ENCODE measurements at regions not wholly inside any gene's neighbourhood (a gene's known extent, or its start where the extent isn't known, plus 50 kb on each side); places are given as distances from the start of the nearest gene placed in this dataset.

DNA sequence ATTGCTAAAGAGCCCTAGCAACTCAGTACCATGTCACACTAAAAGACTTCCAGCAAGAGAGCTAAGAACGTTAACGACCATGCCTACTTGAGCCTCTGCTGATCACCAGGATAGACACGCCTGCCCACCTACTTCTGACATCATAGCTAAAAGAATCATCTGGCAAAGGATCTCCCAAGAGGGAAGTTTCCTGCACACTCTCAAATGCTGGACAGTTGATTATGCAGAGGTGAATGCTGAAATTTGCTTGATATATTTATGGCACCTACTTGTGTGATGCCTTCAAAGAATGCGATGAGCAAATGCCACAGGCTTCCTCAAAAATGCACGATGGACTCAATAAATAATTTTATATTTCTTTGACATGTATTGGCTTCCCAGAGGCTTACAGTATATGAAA, 113.6 kb downstream of the GALC start:
- H3K9ac ChIP-seq (ENCODE audit: insufficient read depth, low read depth, low read length): no peak overlapping the region
- no peak for ATAC-seq
- no peak for FAIRE-seq
- in situ Hi-C loops (cut with HindIII; ENCODE audit: extremely low pct_ligation_motif_present, low pct_unique_long_range_greater_than_20kb) (no loop called here), intact Hi-C loops (cut with micrococcal nuclease; ENCODE audit: unreplicated experiment) (no loop called here)
- H3K36me3 ChIP-seq (replicated peaks in 1 of 2; ENCODE audit: control insufficient read depth in 1 of 2, insufficient read depth in 2 of 2, low read length in 2 of 2): no peaks in the 10 kb centered on the region
- H3K4me3 ChIP-seq (replicated peaks in 1 of 3; ENCODE audit: insufficient read depth in 1 of 3, low read depth in 2 of 3, low read length in 3 of 3): no peak overlapping the region
- 0% methylated on average over 5 of the region's 5 CpGs for WGBS (ENCODE audit: low lambda C conversion rate)
- no peaks in the 10 kb centered on the region for H3K9me3 ChIP-seq (ENCODE audit: low read length)
- H2AFZ ChIP-seq (ENCODE audit: low read length): no peak overlapping the region
- no TSS peak for BruUV-seq (replicated peaks)
- no peak overlapping the region for H3K27ac ChIP-seq (ENCODE audit: extremely low read length, insufficient read depth, low read length)
- ChIA-PET POLR2A (no interaction called here), CTCF (ENCODE audit: low intra/inter-chr PET ratio, low total read pairs) (no interaction called here)
- no peaks in the 10 kb centered on the region for H3K4me1 ChIP-seq (ENCODE audit: insufficient read depth, low read length)
- no peaks in the 10 kb centered on the region for H3K79me2 ChIP-seq (ENCODE audit: insufficient read depth, low read length)
- no peaks in the 10 kb centered on the region for H4K20me1 ChIP-seq (ENCODE audit: insufficient read depth, low read length)
- DNase-seq (ENCODE audit: low spot score): no peak
- H3K27me3 ChIP-seq (ENCODE audit: control insufficient read depth in 1 of 2, insufficient read depth in 2 of 2, low read length in 2 of 2): no peaks in the 10 kb centered on the region
- no peak overlapping the region for H3K4me2 ChIP-seq (ENCODE audit: low read depth, low read length)
- TF ChIP-seq, protein P1, sequence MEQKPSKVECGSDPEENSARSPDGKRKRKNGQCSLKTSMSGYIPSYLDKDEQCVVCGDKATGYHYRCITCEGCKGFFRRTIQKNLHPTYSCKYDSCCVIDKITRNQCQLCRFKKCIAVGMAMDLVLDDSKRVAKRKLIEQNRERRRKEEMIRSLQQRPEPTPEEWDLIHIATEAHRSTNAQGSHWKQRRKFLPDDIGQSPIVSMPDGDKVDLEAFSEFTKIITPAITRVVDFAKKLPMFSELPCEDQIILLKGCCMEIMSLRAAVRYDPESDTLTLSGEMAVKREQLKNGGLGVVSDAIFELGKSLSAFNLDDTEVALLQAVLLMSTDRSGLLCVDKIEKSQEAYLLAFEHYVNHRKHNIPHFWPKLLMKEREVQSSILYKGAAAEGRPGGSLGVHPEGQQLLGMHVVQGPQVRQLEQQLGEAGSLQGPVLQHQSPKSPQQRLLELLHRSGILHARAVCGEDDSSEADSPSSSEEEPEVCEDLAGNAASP (CRISPR knock-in tag; IDR thresholded peaks at IDR 0.05; ENCODE audit: borderline replicate concordance): no peak
- no peak for TF ChIP-seq PAXIP1 (CRISPR knock-in tag; conservative IDR thresholded peaks at IDR 0.05)
- TF ChIP-seq, protein P2, sequence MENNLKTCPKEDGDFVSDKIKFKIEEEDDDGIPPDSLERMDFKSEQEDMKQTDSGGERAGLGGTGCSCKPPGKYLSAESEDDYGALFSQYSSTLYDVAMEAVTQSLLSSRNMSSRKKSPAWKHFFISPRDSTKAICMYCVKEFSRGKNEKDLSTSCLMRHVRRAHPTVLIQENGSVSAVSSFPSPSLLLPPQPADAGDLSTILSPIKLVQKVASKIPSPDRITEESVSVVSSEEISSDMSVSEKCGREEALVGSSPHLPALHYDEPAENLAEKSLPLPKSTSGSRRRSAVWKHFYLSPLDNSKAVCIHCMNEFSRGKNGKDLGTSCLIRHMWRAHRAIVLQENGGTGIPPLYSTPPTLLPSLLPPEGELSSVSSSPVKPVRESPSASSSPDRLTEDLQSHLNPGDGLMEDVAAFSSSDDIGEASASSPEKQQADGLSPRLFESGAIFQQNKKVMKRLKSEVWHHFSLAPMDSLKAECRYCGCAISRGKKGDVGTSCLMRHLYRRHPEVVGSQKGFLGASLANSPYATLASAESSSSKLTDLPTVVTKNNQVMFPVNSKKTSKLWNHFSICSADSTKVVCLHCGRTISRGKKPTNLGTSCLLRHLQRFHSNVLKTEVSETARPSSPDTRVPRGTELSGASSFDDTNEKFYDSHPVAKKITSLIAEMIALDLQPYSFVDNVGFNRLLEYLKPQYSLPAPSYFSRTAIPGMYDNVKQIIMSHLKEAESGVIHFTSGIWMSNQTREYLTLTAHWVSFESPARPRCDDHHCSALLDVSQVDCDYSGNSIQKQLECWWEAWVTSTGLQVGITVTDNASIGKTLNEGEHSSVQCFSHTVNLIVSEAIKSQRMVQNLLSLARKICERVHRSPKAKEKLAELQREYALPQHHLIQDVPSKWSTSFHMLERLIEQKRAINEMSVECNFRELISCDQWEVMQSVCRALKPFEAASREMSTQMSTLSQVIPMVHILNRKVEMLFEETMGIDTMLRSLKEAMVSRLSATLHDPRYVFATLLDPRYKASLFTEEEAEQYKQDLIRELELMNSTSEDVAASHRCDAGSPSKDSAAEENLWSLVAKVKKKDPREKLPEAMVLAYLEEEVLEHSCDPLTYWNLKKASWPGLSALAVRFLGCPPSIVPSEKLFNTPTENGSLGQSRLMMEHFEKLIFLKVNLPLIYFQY (CRISPR knock-in tag; IDR thresholded peaks at IDR 0.05; ENCODE audit: borderline replicate concordance): no peak
- TF ChIP-seq FOXO1 (CRISPR knock-in tag; IDR thresholded peaks at IDR 0.05): no peak
- TF ChIP-seq POLR2AphosphoS5 (IDR thresholded peaks at IDR 0.05; ENCODE audit: low read depth, low read length): no peak
- TF ChIP-seq ZNF160 (CRISPR knock-in tag; IDR thresholded peaks at IDR 0.05): no peak
- no peak for TF ChIP-seq DNMT1 (CRISPR knock-in tag; IDR thresholded peaks at IDR 0.05)
- TF ChIP-seq RORA (CRISPR knock-in tag; IDR thresholded peaks at IDR 0.05): no peak
- TF ChIP-seq SP1 (IDR thresholded peaks at IDR 0.05): no peak
- no peak for TF ChIP-seq SP1 (CRISPR knock-in tag; IDR thresholded peaks at IDR 0.05)
- TF ChIP-seq CBX1 (IDR thresholded peaks at IDR 0.05; ENCODE audit: low read depth): no peak
- no peak for TF ChIP-seq ZNF513 (CRISPR knock-in tag; conservative IDR thresholded peaks at IDR 0.05)
- TF ChIP-seq SNRNP70 (IDR thresholded peaks at IDR 0.05; ENCODE audit: low read depth, low read length): no peak
- TF ChIP-seq HNF4G (IDR thresholded peaks at IDR 0.05; ENCODE audit: borderline replicate concordance, low read depth, low read length): no peak
- no peak for TF ChIP-seq HNF4G (CRISPR knock-in tag; IDR thresholded peaks at IDR 0.05; ENCODE audit: borderline replicate concordance, low read depth)
- no peak for TF ChIP-seq TARDBP (CRISPR knock-in tag; IDR thresholded peaks at IDR 0.05)
- TF ChIP-seq HOXA3 (CRISPR knock-in tag; IDR thresholded peaks at IDR 0.05): no peak
